OCI-LY1 (cell line): ENCODE measurements at regions not wholly inside any gene's neighbourhood (a gene's known extent, or its start where the extent isn't known, plus 50 kb on each side); places are given as distances from the start of the nearest gene placed in this dataset.

ENCODE experiments used
- EZH2 ChIP-seq: fragments of 200-600 bp; sonication (generic), shearing (Covaris generic); IDR thresholded peaks from 2 replicates; pipeline ENCODE4 v1.8.0; 2017; ENCODE audit warnings: borderline replicate concordance, mixed run types, mild to moderate bottlenecking, antibody characterized with exemption, low read length, moderate library complexity, mixed read lengths
- TF ChIP-seq, protein P1 (sequence below): fragments of 200-600 bp; sonication (generic), shearing (Covaris generic); IDR thresholded peaks from 2 replicates; pipeline ENCODE4 v1.5.1; 2017; ENCODE audit warnings: mild to moderate bottlenecking, antibody characterized with exemption, low read length, moderate library complexity, mixed read lengths

DNA sequence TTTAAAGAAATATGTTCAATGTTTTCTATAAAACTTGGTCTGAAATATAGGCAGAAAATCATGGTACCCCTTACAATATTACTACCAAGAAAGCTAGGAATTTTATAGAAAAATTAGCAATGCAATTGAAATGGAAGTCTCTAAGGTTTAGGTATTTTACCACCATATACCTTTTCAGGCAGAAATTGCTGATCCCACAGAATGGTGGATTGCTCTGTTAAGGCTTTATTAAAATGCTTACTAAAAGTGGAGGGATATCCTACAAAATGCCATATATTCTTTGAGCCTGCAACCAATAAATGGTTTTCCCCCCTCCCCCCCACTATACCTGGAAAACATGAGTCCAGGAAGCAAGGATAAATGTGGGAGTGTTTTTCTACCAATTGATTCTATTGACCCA, 718.1 kb upstream of the NOVA1 start:
- TF ChIP-seq, protein P1, sequence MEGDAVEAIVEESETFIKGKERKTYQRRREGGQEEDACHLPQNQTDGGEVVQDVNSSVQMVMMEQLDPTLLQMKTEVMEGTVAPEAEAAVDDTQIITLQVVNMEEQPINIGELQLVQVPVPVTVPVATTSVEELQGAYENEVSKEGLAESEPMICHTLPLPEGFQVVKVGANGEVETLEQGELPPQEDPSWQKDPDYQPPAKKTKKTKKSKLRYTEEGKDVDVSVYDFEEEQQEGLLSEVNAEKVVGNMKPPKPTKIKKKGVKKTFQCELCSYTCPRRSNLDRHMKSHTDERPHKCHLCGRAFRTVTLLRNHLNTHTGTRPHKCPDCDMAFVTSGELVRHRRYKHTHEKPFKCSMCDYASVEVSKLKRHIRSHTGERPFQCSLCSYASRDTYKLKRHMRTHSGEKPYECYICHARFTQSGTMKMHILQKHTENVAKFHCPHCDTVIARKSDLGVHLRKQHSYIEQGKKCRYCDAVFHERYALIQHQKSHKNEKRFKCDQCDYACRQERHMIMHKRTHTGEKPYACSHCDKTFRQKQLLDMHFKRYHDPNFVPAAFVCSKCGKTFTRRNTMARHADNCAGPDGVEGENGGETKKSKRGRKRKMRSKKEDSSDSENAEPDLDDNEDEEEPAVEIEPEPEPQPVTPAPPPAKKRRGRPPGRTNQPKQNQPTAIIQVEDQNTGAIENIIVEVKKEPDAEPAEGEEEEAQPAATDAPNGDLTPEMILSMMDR = no peak
- no peak for TF ChIP-seq EZH2
